ENCODE measurements at regions not wholly inside any gene's neighbourhood (a gene's known extent, or its start where the extent isn't known, plus 50 kb on each side); places are given as distances from the start of the nearest gene placed in this dataset.

- H3K4me3 ChIP-seq (replicated peaks; ENCODE audit: low read depth, low read length), result no peak overlapping the region
- no peak for TF ChIP-seq CTCF (IDR thresholded peaks at IDR 0.05; ENCODE audit: low read length, missing control alignments)
- DNase-seq (ENCODE audit: low read depth), result no peak
Measured at GRCh38 chrX:53746718-53747117, 60.2 kb upstream of the HUWE1 start.

GRCh38 chrX:53743244-53743643, 56.7 kb upstream of the HUWE1 start:
- TF ChIP-seq CTCF (IDR thresholded peaks at IDR 0.05; ENCODE audit: low read length, missing control alignments), result no peak
- no peak overlapping the region for H3K4me3 ChIP-seq (replicated peaks; ENCODE audit: low read depth, low read length)
- DNase-seq (ENCODE audit: low read depth), result no peak

- H3K4me3 ChIP-seq (replicated peaks; ENCODE audit: low read depth, low read length), result no peak overlapping the region
- no peak for DNase-seq (ENCODE audit: low read depth)
- no peak for TF ChIP-seq CTCF (IDR thresholded peaks at IDR 0.05; ENCODE audit: low read length, missing control alignments)
Measured at GRCh38 chrX:53738370-53738906, 51.9 kb upstream of the HUWE1 start.
